HEK293 (cell line): ENCODE measurements at regions not wholly inside any gene's neighbourhood (a gene's known extent, or its start where the extent isn't known, plus 50 kb on each side); places are given as distances from the start of the nearest gene placed in this dataset.

Experiments
- CTCF ChIA-PET: fragments of 350-600 bp; formaldehyde crosslinking; extraction: SDS; loops from one replicate; lab custom pipeline; 2021; ENCODE audit warnings: antibody characterized with exemption; lab: Yijun Ruan, JAX
- POLR2A ChIA-PET: fragments of 300-600 bp; formaldehyde crosslinking; extraction: SDS; loops from one replicate; lab custom pipeline; 2020; ENCODE audit warnings: antibody characterized with exemption, inconsistent platforms; lab: Yijun Ruan, JAX
- H3K27ac ChIP-seq: fragments of 200-500 bp; sonication (Bioruptor generic); 2 replicates; pipeline ENCODE4 v1.5.1; 2014; ENCODE audit warnings: low read depth, low read length, control low read depth, inconsistent platforms; ENCODE audit errors: extremely low read depth
- H3K36me3 ChIP-seq, 2 experiments: fragments of 200-500 bp in 1 of 2; sonication (Bioruptor generic) in 1 of 2; 1 replicate in 1 of 2; 2 replicates in 1 of 2; pipeline ENCODE4 v1.5.1; 2014 to 2017; ENCODE audit warnings: inconsistent platforms in 2 of 2, low read length in 2 of 2; ENCODE audit not compliant: control insufficient read depth in 2 of 2, insufficient read depth in 1 of 2
- H3K4me1 ChIP-seq: fragments of 200-500 bp; sonication (Bioruptor generic); 2 replicates; pipeline ENCODE4 v1.5.1; 2014; ENCODE audit warnings: mild to moderate bottlenecking, low read length, inconsistent platforms; ENCODE audit not compliant: control insufficient read depth, insufficient read depth
- H3K4me3 ChIP-seq: 2 replicates; pipeline ENCODE4 v1.5.1; 2011; ENCODE audit warnings: low read depth, mild to moderate bottlenecking, control low read depth, low read length, moderate library complexity
- H3K9me3 ChIP-seq: fragments of 200-500 bp; sonication (Bioruptor generic); 2 replicates; pipeline ENCODE4 v1.5.1; 2014; ENCODE audit warnings: low read depth, low read length, inconsistent platforms; ENCODE audit not compliant: control insufficient read depth, insufficient read depth
- GFI1B ChIP-seq: fragments of 450-650 bp; formaldehyde crosslinking; IDR thresholded peaks from 2 replicates; pipeline ENCODE4 v1.5.1; 2016; ENCODE audit warnings: missing biosample characterization, missing genetic modification characterization
- MEIS1 ChIP-seq: sonication (generic); formaldehyde crosslinking; IDR thresholded peaks from 2 replicates; pipeline ENCODE4 v1.8.1; 2022; ENCODE audit warnings: missing genetic modification reagents, mild to moderate bottlenecking, borderline replicate concordance
- ZEB2 ChIP-seq: fragments of 450-650 bp; formaldehyde crosslinking; IDR thresholded peaks from 2 replicates; pipeline ENCODE4 v1.5.1; 2016; ENCODE audit warnings: missing biosample characterization, missing genetic modification characterization
- ZFP37 ChIP-seq: fragments of 450-650 bp; formaldehyde crosslinking; IDR thresholded peaks from 2 replicates; pipeline ENCODE4 v1.5.1; 2016; ENCODE audit warnings: missing biosample characterization, missing genetic modification characterization
- ZNF133 ChIP-seq: fragments of 450-650 bp; formaldehyde crosslinking; IDR thresholded peaks from 2 replicates; pipeline ENCODE4 v1.5.1; 2016; ENCODE audit warnings: missing biosample characterization, missing genetic modification characterization
- ZNF174 ChIP-seq: fragments of 450-650 bp; formaldehyde crosslinking; IDR thresholded peaks from 2 replicates; pipeline ENCODE4 v1.5.0; 2017; ENCODE audit warnings: missing biosample characterization, mild to moderate bottlenecking, missing genetic modification characterization
- ZNF214 ChIP-seq: fragments of 450-650 bp; formaldehyde crosslinking; IDR thresholded peaks from 2 replicates; pipeline ENCODE4 v1.5.1; 2017; ENCODE audit warnings: missing biosample characterization, mild to moderate bottlenecking, missing genetic modification characterization, borderline replicate concordance
- ZNF501 ChIP-seq: fragments of 450-650 bp; formaldehyde crosslinking; IDR thresholded peaks from 2 replicates; pipeline ENCODE4 v1.5.1; 2016; ENCODE audit warnings: missing biosample characterization, missing genetic modification characterization
- ZNF514 ChIP-seq: fragments of 450-650 bp; formaldehyde crosslinking; IDR thresholded peaks from 2 replicates; pipeline ENCODE4 v1.5.1; 2016; ENCODE audit warnings: missing biosample characterization, missing genetic modification characterization
- ZNF558 ChIP-seq: fragments of 450-650 bp; formaldehyde crosslinking; IDR thresholded peaks from 2 replicates; pipeline ENCODE4 v1.5.1; 2016; ENCODE audit warnings: missing biosample characterization, missing genetic modification characterization
- ZNF626 ChIP-seq: fragments of 450-650 bp; sonication (Bioruptor Pico); formaldehyde crosslinking; IDR thresholded peaks from 2 replicates; pipeline ENCODE4 v1.5.1; 2018; ENCODE audit warnings: missing biosample characterization, missing genetic modification characterization, inconsistent platforms
- ZSCAN30 ChIP-seq: fragments of 450-650 bp; IDR thresholded peaks from 2 replicates; pipeline ENCODE4 v1.5.1; 2018; ENCODE audit warnings: missing biosample characterization, mild to moderate bottlenecking, missing genetic modification characterization, moderate library complexity
- TF ChIP-seq, protein P1 (sequence below): fragments of 450-650 bp; formaldehyde crosslinking; IDR thresholded peaks from 2 replicates; pipeline ENCODE4 v1.5.1; 2016; ENCODE audit warnings: missing biosample characterization, missing genetic modification characterization
- TF ChIP-seq, protein P2 (sequence below): fragments of 450-650 bp; formaldehyde crosslinking; IDR thresholded peaks from 2 replicates; pipeline ENCODE4 v1.5.1; 2016; ENCODE audit warnings: missing biosample characterization, missing genetic modification characterization, low read depth
- TF ChIP-seq, protein P3 (sequence below): fragments of 450-650 bp; formaldehyde crosslinking; IDR thresholded peaks from 2 replicates; pipeline ENCODE4 v1.5.1; 2016; ENCODE audit warnings: missing biosample characterization, missing genetic modification characterization, borderline replicate concordance
- TF ChIP-seq, protein P4 (sequence below): fragments of 450-650 bp; formaldehyde crosslinking; IDR thresholded peaks from 2 replicates; pipeline ENCODE4; 2016; ENCODE audit warnings: missing biosample characterization, missing genetic modification characterization
- TF ChIP-seq, protein P5 (sequence below): fragments of 450-650 bp; formaldehyde crosslinking; IDR thresholded peaks from 2 replicates; pipeline ENCODE4 v1.5.1; 2017; ENCODE audit warnings: missing biosample characterization, missing genetic modification characterization
- TF ChIP-seq, protein P6 (sequence below): fragments of 450-650 bp; formaldehyde crosslinking; IDR thresholded peaks from 2 replicates; pipeline ENCODE4 v1.5.1; 2016; ENCODE audit warnings: missing biosample characterization, missing genetic modification characterization
- TF ChIP-seq, protein P7 (sequence below): fragments of 450-650 bp; formaldehyde crosslinking; IDR thresholded peaks from 2 replicates; pipeline ENCODE4 v1.5.1; 2016; ENCODE audit warnings: missing biosample characterization, missing genetic modification characterization

DNA sequence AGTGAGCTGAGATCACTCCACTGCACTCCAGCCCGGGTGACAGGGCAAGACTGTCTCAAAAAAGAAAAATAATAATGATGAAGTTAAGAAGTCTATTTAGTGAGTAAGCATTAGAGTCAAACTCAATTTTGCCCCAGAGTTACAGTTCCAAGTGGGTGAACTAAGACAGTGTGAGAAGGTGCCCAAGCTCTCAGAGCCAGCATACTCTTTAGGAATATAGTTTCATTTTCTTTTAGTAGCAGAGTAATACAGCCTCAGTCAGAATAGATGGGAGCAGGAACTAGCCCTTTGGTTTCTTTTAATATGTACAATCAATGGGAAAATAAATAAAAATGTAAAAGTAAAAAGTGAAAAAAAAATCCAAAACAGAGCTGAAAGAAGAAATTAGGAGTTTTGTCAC lies 87.0 kb upstream of the ADGRF1 start:
- H3K9me3 ChIP-seq = no peaks in the 10 kb centered on the region
- peaks cover 36% of the 10 kb centered on the region for H3K4me1 ChIP-seq
- TF ChIP-seq ZNF214 (tag by site-specific recombination) (no peak), ZNF558 (no peak), MEIS1 (CRISPR knock-in tag) (no peak), ZNF133 (no peak), ZNF626 (tag by site-specific recombination) (no peak), GFI1B (tag by site-specific recombination) (no peak), ZNF514 (tag by site-specific recombination) (no peak)
- TF ChIP-seq, protein P1, sequence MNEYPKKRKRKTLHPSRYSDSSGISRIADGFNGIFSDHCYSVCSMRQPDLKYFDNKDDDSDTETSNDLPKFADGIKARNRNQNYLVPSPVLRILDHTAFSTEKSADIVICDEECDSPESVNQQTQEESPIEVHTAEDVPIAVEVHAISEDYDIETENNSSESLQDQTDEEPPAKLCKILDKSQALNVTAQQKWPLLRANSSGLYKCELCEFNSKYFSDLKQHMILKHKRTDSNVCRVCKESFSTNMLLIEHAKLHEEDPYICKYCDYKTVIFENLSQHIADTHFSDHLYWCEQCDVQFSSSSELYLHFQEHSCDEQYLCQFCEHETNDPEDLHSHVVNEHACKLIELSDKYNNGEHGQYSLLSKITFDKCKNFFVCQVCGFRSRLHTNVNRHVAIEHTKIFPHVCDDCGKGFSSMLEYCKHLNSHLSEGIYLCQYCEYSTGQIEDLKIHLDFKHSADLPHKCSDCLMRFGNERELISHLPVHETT (tag by site-specific recombination) = no peak
- TF ChIP-seq, protein P2, sequence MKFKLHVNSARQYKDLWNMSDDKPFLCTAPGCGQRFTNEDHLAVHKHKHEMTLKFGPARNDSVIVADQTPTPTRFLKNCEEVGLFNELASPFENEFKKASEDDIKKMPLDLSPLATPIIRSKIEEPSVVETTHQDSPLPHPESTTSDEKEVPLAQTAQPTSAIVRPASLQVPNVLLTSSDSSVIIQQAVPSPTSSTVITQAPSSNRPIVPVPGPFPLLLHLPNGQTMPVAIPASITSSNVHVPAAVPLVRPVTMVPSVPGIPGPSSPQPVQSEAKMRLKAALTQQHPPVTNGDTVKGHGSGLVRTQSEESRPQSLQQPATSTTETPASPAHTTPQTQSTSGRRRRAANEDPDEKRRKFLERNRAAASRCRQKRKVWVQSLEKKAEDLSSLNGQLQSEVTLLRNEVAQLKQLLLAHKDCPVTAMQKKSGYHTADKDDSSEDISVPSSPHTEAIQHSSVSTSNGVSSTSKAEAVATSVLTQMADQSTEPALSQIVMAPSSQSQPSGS (tag by site-specific recombination) = no peak
- TF ChIP-seq, protein P3, sequence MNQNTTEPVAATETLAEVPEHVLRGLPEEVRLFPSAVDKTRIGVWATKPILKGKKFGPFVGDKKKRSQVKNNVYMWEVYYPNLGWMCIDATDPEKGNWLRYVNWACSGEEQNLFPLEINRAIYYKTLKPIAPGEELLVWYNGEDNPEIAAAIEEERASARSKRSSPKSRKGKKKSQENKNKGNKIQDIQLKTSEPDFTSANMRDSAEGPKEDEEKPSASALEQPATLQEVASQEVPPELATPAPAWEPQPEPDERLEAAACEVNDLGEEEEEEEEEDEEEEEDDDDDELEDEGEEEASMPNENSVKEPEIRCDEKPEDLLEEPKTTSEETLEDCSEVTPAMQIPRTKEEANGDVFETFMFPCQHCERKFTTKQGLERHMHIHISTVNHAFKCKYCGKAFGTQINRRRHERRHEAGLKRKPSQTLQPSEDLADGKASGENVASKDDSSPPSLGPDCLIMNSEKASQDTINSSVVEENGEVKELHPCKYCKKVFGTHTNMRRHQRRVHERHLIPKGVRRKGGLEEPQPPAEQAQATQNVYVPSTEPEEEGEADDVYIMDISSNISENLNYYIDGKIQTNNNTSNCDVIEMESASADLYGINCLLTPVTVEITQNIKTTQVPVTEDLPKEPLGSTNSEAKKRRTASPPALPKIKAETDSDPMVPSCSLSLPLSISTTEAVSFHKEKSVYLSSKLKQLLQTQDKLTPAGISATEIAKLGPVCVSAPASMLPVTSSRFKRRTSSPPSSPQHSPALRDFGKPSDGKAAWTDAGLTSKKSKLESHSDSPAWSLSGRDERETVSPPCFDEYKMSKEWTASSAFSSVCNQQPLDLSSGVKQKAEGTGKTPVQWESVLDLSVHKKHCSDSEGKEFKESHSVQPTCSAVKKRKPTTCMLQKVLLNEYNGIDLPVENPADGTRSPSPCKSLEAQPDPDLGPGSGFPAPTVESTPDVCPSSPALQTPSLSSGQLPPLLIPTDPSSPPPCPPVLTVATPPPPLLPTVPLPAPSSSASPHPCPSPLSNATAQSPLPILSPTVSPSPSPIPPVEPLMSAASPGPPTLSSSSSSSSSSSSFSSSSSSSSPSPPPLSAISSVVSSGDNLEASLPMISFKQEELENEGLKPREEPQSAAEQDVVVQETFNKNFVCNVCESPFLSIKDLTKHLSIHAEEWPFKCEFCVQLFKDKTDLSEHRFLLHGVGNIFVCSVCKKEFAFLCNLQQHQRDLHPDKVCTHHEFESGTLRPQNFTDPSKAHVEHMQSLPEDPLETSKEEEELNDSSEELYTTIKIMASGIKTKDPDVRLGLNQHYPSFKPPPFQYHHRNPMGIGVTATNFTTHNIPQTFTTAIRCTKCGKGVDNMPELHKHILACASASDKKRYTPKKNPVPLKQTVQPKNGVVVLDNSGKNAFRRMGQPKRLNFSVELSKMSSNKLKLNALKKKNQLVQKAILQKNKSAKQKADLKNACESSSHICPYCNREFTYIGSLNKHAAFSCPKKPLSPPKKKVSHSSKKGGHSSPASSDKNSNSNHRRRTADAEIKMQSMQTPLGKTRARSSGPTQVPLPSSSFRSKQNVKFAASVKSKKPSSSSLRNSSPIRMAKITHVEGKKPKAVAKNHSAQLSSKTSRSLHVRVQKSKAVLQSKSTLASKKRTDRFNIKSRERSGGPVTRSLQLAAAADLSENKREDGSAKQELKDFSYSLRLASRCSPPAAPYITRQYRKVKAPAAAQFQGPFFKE (tag by site-specific recombination) = no peak
- TF ChIP-seq, protein P4, sequence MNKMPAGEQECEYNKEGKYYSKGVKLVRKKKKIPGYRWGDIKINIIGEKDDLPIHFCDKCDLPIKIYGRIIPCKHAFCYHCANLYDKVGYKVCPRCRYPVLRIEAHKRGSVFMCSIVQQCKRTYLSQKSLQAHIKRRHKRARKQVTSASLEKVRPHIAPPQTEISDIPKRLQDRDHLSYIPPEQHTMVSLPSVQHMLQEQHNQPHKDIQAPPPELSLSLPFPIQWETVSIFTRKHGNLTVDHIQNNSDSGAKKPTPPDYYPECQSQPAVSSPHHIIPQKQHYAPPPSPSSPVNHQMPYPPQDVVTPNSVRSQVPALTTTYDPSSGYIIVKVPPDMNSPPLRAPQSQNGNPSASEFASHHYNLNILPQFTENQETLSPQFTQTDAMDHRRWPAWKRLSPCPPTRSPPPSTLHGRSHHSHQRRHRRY (tag by site-specific recombination) = no peak
- H3K4me3 ChIP-seq = no peak overlapping the region
- CTCF ChIA-PET = interaction anchor here (0.6 kb wide), 1 partner anchor 10 kb away, joined by 3 read pairs; no protein-coding TSS in a partner anchor
- H3K36me3 ChIP-seq = no peaks in the 10 kb centered on the region
- POLR2A ChIA-PET = no interaction called here
- H3K27ac ChIP-seq = no peak overlapping the region

DNA sequence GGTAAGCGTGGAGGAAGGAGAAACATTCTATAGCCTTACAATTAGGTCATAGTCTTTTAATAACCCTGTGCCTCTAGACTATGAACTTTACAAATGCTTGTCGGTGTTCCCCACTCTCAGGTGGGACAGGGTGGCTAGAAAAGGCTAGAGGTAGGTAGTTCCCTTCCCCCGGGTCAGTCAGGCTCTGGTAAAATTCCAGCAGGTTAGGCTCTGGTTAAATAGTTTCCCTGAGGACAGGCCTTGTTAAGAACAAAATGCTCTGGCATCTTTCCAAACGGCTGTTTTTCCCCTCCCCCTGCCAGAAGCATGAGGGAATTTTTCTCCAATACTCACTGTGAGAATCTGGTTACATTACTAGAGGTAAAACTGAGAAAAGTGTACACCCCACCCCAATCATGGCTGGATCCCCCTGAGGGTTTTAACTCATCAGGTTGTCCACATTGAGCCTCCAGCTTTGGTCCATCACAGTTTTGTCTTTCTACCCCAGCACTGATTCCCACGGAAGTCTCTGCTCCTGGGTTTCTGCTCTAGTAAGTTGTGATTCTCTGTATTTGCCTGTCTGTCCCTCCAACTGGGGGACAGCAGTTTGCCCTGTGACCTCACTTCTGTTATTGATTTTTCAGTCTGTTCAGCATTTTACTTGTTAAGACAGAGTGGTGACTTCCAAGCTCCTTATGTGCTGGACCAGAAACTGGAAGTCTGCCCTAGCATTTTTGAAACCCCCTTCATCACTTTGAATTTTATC lies 84.7 kb upstream of the ADGRF1 start:
- peaks cover 19% of the 10 kb centered on the region for H3K4me1 ChIP-seq
- no peaks in the 10 kb centered on the region for H3K9me3 ChIP-seq
- ChIA-PET POLR2A (no interaction called here), CTCF (no interaction called here)
- H3K4me3 ChIP-seq = no peak overlapping the region
- peak overlapping the region; percentile 67 for H3K27ac ChIP-seq
- H3K36me3 ChIP-seq = no peaks in the 10 kb centered on the region
- TF ChIP-seq ZFP37 (tag by site-specific recombination) = peak; percentile 62; the same call in 1 of the 2 replicates
- no peak for TF ChIP-seq ZSCAN30 (tag by site-specific recombination)
- TF ChIP-seq ZNF501 (tag by site-specific recombination) = 0 out of 2 replicates have a peak, but pooled peaks have one; percentile 30
- TF ChIP-seq, protein P5, sequence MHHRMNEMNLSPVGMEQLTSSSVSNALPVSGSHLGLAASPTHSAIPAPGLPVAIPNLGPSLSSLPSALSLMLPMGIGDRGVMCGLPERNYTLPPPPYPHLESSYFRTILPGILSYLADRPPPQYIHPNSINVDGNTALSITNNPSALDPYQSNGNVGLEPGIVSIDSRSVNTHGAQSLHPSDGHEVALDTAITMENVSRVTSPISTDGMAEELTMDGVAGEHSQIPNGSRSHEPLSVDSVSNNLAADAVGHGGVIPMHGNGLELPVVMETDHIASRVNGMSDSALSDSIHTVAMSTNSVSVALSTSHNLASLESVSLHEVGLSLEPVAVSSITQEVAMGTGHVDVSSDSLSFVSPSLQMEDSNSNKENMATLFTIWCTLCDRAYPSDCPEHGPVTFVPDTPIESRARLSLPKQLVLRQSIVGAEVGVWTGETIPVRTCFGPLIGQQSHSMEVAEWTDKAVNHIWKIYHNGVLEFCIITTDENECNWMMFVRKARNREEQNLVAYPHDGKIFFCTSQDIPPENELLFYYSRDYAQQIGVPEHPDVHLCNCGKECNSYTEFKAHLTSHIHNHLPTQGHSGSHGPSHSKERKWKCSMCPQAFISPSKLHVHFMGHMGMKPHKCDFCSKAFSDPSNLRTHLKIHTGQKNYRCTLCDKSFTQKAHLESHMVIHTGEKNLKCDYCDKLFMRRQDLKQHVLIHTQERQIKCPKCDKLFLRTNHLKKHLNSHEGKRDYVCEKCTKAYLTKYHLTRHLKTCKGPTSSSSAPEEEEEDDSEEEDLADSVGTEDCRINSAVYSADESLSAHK = 0 out of 2 replicates have a peak, but pooled peaks have one; percentile 17
- TF ChIP-seq, protein P6, sequence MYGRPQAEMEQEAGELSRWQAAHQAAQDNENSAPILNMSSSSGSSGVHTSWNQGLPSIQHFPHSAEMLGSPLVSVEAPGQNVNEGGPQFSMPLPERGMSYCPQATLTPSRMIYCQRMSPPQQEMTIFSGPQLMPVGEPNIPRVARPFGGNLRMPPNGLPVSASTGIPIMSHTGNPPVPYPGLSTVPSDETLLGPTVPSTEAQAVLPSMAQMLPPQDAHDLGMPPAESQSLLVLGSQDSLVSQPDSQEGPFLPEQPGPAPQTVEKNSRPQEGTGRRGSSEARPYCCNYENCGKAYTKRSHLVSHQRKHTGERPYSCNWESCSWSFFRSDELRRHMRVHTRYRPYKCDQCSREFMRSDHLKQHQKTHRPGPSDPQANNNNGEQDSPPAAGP (tag by site-specific recombination) = no peak
- TF ChIP-seq ZEB2 (tag by site-specific recombination) = 0 out of 2 replicates have a peak, but pooled peaks have one; percentile 36
- TF ChIP-seq, protein P7, sequence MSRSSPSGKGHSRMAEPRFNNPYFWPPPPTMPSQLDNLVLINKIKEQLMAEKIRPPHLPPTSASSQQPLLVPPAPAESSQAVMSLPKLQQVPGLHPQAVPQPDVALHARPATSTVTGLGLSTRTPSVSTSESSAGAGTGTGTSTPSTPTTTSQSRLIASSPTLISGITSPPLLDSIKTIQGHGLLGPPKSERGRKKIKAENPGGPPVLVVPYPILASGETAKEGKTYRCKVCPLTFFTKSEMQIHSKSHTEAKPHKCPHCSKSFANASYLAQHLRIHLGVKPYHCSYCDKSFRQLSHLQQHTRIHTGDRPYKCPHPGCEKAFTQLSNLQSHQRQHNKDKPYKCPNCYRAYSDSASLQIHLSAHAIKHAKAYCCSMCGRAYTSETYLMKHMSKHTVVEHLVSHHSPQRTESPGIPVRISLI (tag by site-specific recombination) = no peak
- TF ChIP-seq ZNF174 (tag by site-specific recombination) = no peak
